Cardiac muscle cell (in vitro differentiated cells and primary cell): ENCODE measurements at regions not wholly inside any gene's neighbourhood (a gene's known extent, or its start where the extent isn't known, plus 50 kb on each side); places are given as distances from the start of the nearest gene placed in this dataset.
A peak's percentile ranks its signal among the peaks of the same experiment; 100 is the strongest.

Experiments used
- DNase-seq, 2 donors: peaks; one replicate each; pipeline versions ENCODE4 v3.0.0 to v3.0.0-alpha.2; 2010 to 2017; ENCODE audit warnings: low read depth in 1 of 2, low spot score in 1 of 2
- H3K27ac ChIP-seq: fragments of 200-600 bp; sonication (generic); 2 replicates; pipeline ENCODE4 v1.5.1; 2016
- H3K27me3 ChIP-seq: fragments of 200-600 bp; sonication (generic); 2 replicates; pipeline ENCODE4 v1.6.0; 2016; ENCODE audit warnings: control low read depth
- H3K36me3 ChIP-seq: fragments of 200-600 bp; sonication (generic); 2 replicates; pipeline ENCODE4 v1.5.1; 2016; ENCODE audit warnings: control low read depth
- H3K4me1 ChIP-seq: fragments of 200-600 bp; sonication (generic); 2 replicates; pipeline ENCODE4 v1.8.1; 2017; ENCODE audit warnings: low read depth, mild to moderate bottlenecking, mixed run types
- H3K4me3 ChIP-seq: fragments of 200-600 bp; sonication (generic); 2 replicates; pipeline ENCODE4 v1.5.1; 2016; ENCODE audit warnings: mild to moderate bottlenecking
- H3K9me3 ChIP-seq: fragments of 200-600 bp; sonication (generic); 2 replicates; pipeline ENCODE4 v1.5.1; 2017; ENCODE audit warnings: low read depth, mild to moderate bottlenecking, control low read depth
- CTCF ChIP-seq: IDR thresholded peaks from 2 replicates; pipeline ENCODE4 v1.5.1; 2012; ENCODE audit warnings: low read depth, mild to moderate bottlenecking, low read length

GRCh38 chr3:24818055-24818454 is 323.4 kb upstream of the THRB start:
- Histone ChIP-seq H3K27me3 (no peaks in the 10 kb centered on the region), H3K36me3 (no peaks in the 10 kb centered on the region), H3K9me3 (no peaks in the 10 kb centered on the region), H3K27ac (no peak overlapping the region), H3K4me1 (no peaks in the 10 kb centered on the region), H3K4me3 (no peak overlapping the region)
- DNase-seq: no peak
- TF ChIP-seq CTCF: no peak

- H3K4me3 ChIP-seq: no peak overlapping the region
- DNase-seq: no peak
- no peak for TF ChIP-seq CTCF
- no peaks in the 10 kb centered on the region for H3K36me3 ChIP-seq
- no peaks in the 10 kb centered on the region for H3K9me3 ChIP-seq
- H3K27ac ChIP-seq: no peak overlapping the region
- H3K27me3 ChIP-seq: peaks cover 77% of the 10 kb centered on the region
- H3K4me1 ChIP-seq: no peaks in the 10 kb centered on the region
Observed at GRCh38 chr3:24828011-24828410, 333.4 kb upstream of the THRB start.

DNA sequence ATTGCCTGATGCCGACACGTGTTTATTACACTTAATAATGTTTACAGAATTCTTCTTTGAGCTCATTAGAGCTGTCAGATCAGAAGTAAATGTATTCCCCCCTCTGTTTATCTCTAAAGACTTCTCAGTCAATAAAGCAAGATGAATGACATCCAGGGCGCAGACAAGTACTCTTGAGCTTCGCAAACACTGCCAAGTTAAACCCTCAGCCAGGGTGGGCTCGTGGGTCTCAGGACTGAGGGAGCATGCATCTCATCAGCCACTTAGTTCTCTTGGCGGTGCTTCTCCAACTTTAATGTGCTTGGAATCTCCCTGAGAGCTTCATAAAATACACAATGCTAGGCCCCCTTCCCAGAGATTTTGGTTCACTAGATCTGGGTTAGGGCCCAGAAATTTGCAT is 333.9 kb upstream of the THRB start:
- no peak overlapping the region for H3K4me3 ChIP-seq
- no peak overlapping the region for H3K27ac ChIP-seq
- no peak for TF ChIP-seq CTCF
- no peaks in the 10 kb centered on the region for H3K4me1 ChIP-seq
- H3K27me3 ChIP-seq: peaks cover 82% of the 10 kb centered on the region
- no peaks in the 10 kb centered on the region for H3K36me3 ChIP-seq
- H3K9me3 ChIP-seq: no peaks in the 10 kb centered on the region
- no peak for DNase-seq

DNA sequence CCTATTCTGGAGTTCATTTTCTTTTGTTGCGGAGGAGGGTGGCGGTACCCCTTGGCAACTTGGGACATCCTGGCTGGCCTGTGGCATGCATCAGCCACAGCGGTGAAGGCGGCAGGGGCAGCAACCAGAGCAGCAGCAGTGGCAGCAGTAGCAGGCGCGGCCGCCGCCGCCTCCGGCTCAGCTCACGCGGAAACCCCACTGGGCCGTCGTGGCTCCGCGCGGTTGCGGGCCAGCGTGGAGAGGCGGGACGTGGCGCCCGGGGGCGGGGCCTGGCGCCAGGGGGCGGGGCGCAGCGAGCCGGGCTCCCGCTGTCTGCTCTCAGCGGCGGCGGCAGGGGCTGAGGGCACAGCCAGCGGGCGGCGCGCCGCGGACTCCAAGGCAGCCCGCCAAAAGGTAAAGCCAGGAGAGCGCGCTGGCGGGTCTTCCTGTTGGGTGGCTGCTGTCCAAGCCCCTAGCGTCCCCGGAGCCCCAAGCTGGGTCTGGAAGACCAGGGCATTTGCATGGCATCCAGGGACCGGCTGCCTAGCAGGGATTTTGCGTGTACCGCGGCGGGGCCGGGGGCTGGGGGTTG is 334.4 kb upstream of the THRB start:
- no peaks in the 10 kb centered on the region for H3K36me3 ChIP-seq
- peak overlapping the region; percentile 64 for H3K4me3 ChIP-seq
- H3K4me1 ChIP-seq: no peaks in the 10 kb centered on the region
- H3K27me3 ChIP-seq: peaks cover 88% of the 10 kb centered on the region
- no peak for TF ChIP-seq CTCF
- peak; percentile 13 to 83 for DNase-seq
- no peak overlapping the region for H3K27ac ChIP-seq
- H3K9me3 ChIP-seq: no peaks in the 10 kb centered on the region

DNA sequence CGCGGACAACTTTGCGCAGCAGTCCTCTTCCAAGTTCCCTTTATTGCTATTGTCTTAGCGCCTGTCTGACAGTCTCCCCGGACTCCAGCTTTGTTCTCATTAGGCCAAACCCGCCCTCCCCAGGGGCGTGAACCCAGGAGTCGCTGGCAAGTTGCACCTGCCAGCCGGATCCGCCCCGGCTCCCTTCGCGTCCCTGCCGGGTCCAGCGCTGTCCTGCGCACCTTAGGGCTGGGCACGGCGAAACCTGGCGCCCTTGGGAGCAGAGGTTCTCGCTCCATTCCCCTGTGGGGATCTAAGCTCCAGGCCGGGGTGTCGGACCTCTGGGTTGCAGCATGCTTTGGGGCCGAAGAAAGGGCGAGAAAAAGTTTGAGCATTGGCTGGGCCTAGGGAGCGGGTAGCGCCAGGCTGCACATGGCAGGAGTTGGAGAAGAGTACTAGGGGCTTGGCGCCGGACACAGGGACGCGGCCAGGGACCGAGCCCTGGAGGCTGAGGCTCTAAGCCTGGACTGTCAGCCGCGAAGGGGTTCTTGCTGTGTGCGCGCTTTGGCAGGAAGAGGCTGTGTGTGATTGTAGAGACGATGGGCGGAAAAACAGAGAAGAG is 335.1 kb upstream of the THRB start:
- Histone ChIP-seq H3K4me1 (no peaks in the 10 kb centered on the region), H3K4me3 (peak overlapping the region; percentile 64), H3K27me3 (peaks cover 93% of the 10 kb centered on the region), H3K27ac (no peak overlapping the region), H3K9me3 (no peaks in the 10 kb centered on the region), H3K36me3 (no peaks in the 10 kb centered on the region)
- TF ChIP-seq CTCF: no peak
- peak; percentile 4 to 43 for DNase-seq
